ENCODE measurements at regions not wholly inside any gene's neighbourhood (a gene's known extent, or its start where the extent isn't known, plus 50 kb on each side); places are given as distances from the start of the nearest gene placed in this dataset.
A peak's percentile ranks its signal among the peaks of the same experiment; 100 is the strongest.

- DNase-seq, result no peak
Measured at GRCh38 chr5:61689153-61689846, 357.2 kb downstream of the ZSWIM6 start.

GRCh38 chr5:61697809-61698558 lies 365.9 kb downstream of the ZSWIM6 start:
- no peak for DNase-seq

DNA sequence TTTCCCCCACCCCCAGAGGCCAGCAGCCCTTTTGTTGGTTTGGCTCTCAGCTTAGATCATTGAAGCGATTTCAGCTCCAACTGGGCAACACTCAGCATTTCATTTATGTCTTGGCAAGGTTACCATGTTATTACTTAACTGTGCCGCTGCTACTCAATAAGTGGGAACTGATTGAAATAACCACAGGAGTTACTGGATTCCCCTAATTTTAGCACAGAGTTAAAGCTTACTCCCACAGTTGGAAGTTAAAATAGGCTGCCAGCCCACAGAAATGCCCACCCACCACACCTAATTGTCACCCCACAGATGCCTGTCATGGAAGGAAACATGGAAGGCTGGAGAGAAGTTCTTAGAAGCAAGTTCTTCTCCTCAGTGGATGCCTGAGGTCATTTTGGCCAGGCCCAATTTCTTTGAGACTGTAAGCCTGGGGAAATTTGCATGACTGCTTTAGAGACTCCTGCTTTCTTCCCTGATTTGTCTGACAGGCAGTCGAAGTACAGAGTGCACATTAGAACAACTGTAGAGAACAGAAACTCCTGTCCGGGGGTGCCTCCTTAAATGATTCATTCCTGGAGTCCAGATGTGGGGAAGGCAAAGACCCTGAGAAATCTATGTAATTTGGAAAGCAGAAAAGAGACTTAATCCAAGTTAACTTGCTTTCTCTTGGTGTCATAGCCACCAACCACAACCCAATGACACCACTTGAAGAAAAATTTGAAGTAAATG lies 370.0 kb downstream of the ZSWIM6 start:
- DNase-seq, result no peak

GRCh38 chr5:61702784-61703183 lies 370.7 kb downstream of the ZSWIM6 start:
- DNase-seq, result no peak

DNA sequence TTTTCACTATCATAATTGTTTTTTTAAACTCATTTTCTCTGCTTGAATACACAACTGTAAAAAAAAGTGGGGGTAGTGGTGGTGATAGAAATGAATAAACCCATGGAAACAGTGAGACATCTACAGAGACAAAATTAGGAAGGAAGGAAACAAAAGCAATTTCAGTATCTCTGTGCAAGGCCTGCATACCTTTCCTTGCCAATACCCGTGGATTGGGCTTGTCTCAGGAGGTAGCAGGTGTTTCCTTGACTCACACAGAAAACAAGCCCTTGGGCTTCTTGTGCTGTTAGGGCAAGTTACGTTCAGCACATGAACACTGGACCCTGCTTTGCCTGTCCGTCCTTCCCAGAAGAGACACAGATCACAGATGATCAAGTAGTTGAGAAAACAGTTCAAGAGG lies 372.2 kb downstream of the ZSWIM6 start:
- DNase-seq, result no peak

DNA sequence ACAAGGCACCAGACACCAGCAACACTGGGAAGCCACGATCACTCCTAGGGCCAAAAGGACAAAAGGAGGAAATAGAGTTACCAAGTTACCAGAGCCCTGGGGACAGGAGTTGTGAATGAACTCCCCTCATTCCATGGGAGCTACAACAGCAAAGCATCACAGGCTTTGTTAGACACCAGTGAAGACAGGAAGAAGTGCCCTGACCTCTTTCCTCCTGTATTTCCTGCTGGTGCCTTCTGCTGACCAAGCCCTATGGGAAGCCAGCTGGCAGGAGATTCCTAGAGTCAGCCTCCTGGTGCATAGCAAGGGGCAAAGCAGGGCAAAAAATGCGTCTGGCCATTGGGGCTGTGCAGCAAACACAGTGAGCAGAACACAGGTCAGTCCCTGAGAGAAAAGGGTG lies 374.7 kb downstream of the ZSWIM6 start:
- no peak for DNase-seq

DNA sequence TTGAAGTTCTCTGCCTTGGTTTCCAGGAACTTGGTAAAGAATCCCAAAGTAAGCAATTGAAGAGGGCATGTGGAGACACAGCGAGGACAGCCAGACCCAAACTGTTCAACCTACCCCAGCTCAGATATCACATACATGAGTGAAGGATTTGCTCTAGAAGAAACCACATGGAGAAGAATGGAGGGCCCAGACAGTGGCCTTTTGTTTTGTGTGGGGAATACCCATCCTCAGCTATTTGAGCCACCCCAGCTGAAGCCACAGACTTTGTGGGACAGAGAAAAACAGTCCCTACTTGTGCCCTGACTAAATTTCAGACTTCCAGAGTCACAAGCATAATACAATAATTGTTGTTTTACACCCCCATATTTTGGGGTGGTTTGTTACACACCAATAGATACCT lies 387.1 kb downstream of the ZSWIM6 start:
- DNase-seq, result no peak

DNA sequence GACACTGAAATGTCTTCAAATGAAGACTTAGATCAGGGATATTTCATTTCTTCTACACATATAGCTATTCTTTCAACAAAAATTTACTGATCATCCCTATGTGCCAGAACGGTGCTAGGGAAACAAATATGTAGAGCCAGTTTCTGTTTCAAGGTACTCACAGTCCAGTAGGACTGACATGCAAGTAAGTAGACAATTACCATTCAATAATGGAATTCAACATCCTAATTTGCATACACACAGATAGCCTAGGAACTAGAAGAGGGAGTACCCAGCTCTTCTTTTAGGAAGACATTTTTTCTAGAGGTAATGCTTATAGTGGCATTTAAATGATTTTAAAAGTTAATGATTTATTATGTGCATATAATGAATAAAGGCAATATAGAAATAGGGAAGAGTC lies 388.8 kb downstream of the ZSWIM6 start:
- DNase-seq, result no peak

DNA sequence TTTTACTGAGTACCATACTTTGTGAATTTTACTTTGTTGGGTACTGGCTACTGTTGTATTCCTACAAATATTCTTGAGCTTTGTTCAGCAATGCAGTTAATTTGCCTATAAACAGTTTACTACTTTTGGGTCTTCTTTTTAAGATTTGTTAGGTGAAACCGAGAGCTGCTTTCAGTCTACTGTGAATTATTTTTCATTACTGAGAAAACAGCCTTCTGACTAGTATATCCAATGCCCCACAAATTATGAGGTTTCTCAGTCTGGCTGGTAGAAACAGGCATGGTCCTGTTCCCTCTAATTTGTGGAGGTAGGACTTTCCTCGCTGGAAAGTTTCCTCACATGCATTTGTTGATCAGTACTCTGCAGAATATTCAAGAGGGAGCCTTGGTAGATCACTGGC lies 392.0 kb downstream of the ZSWIM6 start:
- no peak for DNase-seq

DNA sequence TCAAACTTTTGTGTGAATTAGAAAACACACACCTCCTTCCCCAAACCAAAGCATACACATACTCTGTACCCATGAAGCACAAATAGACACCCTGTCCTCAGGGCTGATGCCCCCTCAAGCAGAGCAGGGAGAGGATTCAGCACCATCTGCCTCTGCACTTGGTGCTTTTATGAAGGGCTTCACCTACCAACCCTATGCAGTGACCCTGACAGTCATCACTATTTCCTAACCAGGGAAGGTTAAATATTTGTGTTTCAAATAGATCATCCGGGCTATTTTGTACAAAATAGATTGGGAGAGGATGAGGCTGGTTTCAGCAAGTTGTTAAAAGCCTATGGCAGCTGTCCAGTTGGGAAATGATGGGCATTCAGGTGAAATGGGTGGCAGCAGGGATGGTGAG lies 396.2 kb downstream of the ZSWIM6 start:
- no peak for DNase-seq

- DNase-seq, result no peak
Measured at GRCh38 chr5:61730866-61731265, 398.8 kb downstream of the ZSWIM6 start.

GRCh38 chr5:61731267-61731945 lies 399.3 kb downstream of the ZSWIM6 start:
- no peak for DNase-seq

- DNase-seq, result no peak
Measured at GRCh38 chr5:61731946-61732314, 399.9 kb downstream of the ZSWIM6 start.

DNA sequence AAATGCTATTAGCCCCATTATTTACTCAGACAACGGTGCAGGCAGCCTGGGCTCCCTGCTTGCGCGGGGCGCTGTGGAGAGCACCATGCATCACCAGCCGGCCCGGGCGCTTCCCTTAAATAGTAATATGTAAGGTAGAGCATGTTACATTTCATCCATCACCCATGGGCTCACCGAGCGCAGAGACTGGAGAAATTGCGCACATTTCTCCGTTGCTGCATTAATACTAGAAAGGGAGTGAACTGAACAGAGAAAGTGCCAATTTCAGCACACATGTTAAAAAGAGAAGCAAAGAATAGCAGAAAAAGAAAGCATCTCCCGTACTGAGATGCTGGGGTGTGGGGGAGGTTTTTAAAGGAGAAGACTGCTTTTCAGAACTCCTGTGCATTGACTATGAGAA lies 400.3 kb downstream of the ZSWIM6 start:
- DNase-seq, result no peak

- DNase-seq, result no peak
Measured at GRCh38 chr5:61732796-61733195, 400.7 kb downstream of the ZSWIM6 start.

DNA sequence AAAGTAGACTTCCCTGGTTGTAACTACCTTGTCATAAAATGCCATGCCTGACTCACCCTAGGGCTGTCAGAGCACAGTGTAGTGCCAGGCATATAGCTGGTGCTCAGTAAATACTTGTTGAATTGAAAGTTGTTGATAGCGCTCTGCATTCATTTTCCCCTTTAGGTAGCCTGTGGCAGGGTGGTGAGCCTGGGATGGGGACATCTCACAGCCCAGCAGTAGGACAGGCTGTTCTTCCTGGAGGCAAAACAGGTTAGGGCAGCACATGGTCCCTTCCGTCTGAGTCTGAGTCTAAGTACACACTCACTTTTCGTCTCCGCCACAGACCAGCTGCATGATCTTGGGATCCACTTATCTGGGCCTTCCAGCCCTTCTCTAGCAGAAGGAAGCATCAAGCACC lies 401.9 kb downstream of the ZSWIM6 start:
- DNase-seq, result no peak

DNA sequence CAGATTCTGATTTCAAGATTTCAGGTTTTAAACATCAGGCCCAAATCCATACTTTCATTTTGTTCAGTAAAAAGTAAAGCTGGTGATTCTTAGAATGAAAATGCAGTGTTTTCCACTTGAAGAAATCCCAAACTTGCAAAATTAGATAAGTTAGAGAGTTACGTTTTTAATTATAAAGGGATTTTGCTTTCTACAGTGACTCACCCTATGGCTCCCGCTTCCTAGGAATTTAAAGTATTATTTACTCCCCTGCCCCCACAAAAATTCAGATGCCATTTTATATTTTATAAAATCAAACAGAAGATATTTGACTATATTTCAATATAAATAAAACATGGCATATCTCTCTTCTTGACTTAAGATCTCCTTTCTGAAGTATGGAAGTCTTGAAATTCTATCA lies 402.9 kb downstream of the ZSWIM6 start:
- no peak for DNase-seq

DNA sequence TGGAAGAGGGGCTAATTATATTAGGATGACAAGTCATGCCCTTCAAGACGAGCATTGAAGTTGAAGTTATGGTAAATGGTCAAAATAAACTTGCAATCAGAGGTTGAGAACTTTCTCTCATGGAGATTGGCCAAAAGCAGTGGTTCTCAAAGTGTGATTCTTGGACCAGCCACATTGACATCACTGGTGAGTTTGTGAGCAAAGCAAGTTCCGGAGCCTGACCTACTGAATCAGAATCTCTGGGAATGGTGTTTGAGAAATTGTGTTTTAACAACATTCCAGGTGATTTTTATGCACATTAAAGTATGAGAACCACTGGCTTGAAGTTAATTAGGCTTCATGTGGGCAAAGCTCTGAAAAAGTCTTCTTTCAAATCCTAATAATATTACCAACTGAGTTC lies 403.5 kb downstream of the ZSWIM6 start:
- no peak for DNase-seq

- DNase-seq, result no peak
Measured at GRCh38 chr5:61735995-61736394, 403.9 kb downstream of the ZSWIM6 start.

DNA sequence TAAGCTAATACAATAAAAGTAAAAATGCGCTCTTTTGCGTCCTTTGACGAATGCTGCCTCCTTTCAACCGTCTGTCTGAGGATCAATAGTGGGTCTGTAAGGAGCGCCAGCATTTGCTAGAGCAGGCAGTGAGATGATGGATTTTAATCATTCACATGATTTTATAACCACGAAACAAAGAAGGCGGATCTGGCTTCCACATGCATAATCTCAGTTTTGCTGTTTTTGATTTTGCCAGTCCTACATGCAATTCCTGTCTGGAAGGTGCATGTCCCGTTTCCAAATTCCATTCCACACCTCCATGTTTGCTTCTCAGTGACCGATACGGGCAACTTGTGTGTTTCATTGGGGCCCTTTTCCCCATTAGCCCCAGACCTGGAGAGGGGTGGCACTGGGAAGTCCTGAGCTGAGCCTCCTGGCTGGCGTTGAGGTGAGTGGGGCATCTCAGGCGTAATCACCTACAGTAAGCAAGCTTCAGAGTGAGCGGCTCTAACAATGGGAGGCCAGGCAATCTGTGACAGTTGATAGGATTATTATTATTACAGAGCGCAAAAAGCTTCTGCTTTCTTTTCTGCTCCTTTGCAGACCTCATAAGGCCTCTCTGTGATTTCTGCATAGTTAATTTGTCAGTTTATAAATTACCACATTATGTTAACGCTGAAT lies 405.4 kb downstream of the ZSWIM6 start:
- no peak for DNase-seq

DNA sequence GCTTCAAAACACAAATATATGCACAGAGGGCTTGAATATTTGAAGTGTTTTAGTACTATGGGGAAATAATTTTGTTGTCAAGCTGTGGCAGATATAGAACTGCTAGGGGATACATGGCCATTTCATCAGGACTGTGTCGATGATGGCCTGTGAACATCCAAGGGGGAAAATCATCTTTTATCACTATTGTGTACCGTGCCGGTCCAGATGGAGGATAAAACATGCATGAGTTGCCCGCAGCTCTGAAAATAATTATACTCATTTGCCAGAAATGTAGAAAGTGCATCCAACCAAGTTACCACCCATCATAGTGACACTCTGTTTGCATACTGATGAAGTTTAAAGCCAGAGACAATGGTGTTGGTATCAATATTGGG lies 405.9 kb downstream of the ZSWIM6 start:
- peak; percentile 58 for DNase-seq

DNA sequence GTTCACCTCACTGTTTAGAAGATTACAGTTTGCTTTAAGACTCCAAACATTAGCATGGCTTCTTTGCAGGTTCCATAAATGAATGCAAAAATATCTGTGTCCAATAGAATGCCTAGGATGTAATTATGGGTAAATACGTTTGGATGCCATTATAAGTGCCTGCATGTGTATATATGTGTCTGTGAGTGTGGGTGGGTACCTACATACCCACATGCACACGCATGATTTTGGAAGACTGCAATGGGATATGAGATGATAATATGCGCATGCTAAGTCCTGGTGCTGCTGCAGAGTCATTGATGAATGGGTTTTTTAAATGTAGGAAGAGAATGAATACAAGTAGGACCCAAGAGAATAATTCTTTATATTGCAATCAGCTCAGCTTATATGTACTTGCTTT lies 406.4 kb downstream of the ZSWIM6 start:
- DNase-seq, result no peak
